HG03196 (cell line): ENCODE measurements at regions not wholly inside any gene's neighbourhood (a gene's known extent, or its start where the extent isn't known, plus 50 kb on each side); places are given as distances from the start of the nearest gene placed in this dataset.
"Not testable (repeated sequence)": the region's sequence is repeated elsewhere in the genome, so short reads cannot be mapped to it uniquely, and the experiment has no call there.

ENCODE experiments used
- ATAC-seq: cut with Tn5 transposase; IDR thresholded peaks from one replicate; pipeline ENCODE4 v1.9.1; 2021; ENCODE audit not compliant: unreplicated experiment

- ATAC-seq: no peak
Observed at GRCh38 chr6:37078814-37079213, 73.4 kb downstream of the FGD2 start.

- no peak for ATAC-seq
Observed at GRCh38 chr6:37081042-37081607, 75.7 kb downstream of the FGD2 start.

- ATAC-seq: no peak
Observed at GRCh38 chr6:37082390-37083130, 77.1 kb downstream of the FGD2 start.

GRCh38 chr6:37083243-37084138 lies 78.0 kb downstream of the FGD2 start:
- ATAC-seq: no peak

- ATAC-seq: not testable (repeated sequence)
Observed at GRCh38 chr6:37084665-37085064, 79.2 kb downstream of the FGD2 start.

- no peak for ATAC-seq
Observed at GRCh38 chr6:37085198-37085597, 79.7 kb downstream of the FGD2 start.

GRCh38 chr6:37088897-37089296 lies 81.1 kb upstream of the PIM1 start:
- ATAC-seq: no peak

- ATAC-seq: no peak
Observed at GRCh38 chr6:37089783-37090182, 80.2 kb upstream of the PIM1 start.

GRCh38 chr6:37091104-37091503 lies 78.8 kb upstream of the PIM1 start:
- ATAC-seq: not testable (repeated sequence)

- not testable (repeated sequence) for ATAC-seq
Observed at GRCh38 chr6:37091586-37091985, 78.4 kb upstream of the PIM1 start.

GRCh38 chr6:37092923-37093727 lies 76.8 kb upstream of the PIM1 start:
- ATAC-seq: no peak

- ATAC-seq: no peak
Observed at GRCh38 chr6:37093728-37094069, 76.3 kb upstream of the PIM1 start.

- no peak for ATAC-seq
Observed at GRCh38 chr6:37095997-37096396, 74.0 kb upstream of the PIM1 start.

GRCh38 chr6:37097335-37097734 lies 72.6 kb upstream of the PIM1 start:
- ATAC-seq: no peak

GRCh38 chr6:37099442-37099841 lies 70.5 kb upstream of the PIM1 start:
- no peak for ATAC-seq

GRCh38 chr6:37100745-37101144 lies 69.2 kb upstream of the PIM1 start:
- no peak for ATAC-seq

- ATAC-seq: no peak
Observed at GRCh38 chr6:37101991-37102298, 68.0 kb upstream of the PIM1 start.

GRCh38 chr6:37102299-37103168 lies 67.4 kb upstream of the PIM1 start:
- ATAC-seq: peak; percentile 76

GRCh38 chr6:37103169-37104039 lies 66.5 kb upstream of the PIM1 start:
- ATAC-seq: no peak

GRCh38 chr6:37104824-37105147 lies 65.2 kb upstream of the PIM1 start:
- ATAC-seq: no peak
